ENCODE measurements at regions not wholly inside any gene's neighbourhood (a gene's known extent, or its start where the extent isn't known, plus 50 kb on each side); places are given as distances from the start of the nearest gene placed in this dataset.
A peak's percentile ranks its signal among the peaks of the same experiment; 100 is the strongest.

GRCh38 chr4:153154007-153154975, 50.0 kb upstream of the TRIM2 start:
- Histone ChIP-seq H3K27me3 (ENCODE audit: insufficient read depth, low read length) (no peaks in the 10 kb centered on the region), H3K79me1 (ENCODE audit: low read length) (peaks cover 3% of the 10 kb centered on the region), H3K14ac (ENCODE audit: low read length) (no peak overlapping the region), H2BK12ac (ENCODE audit: low read length) (no peak overlapping the region), H3K27ac (ENCODE audit: low read depth, low read length) (no peak overlapping the region), H3K9me3 (ENCODE audit: insufficient read depth, low read depth, low read length) (peaks cover 2% of the 10 kb centered on the region), H3K4me1 (ENCODE audit: control insufficient read depth in 1 of 2, insufficient read depth in 2 of 2, low read length in 2 of 2) (peaks cover 8 to 12% of the 10 kb centered on the region in 2 experiments), H2BK5ac (ENCODE audit: low read depth, low read length, poor library complexity) (no peak overlapping the region), H3K4ac (ENCODE audit: low read depth, low read length) (no peak overlapping the region), H4K8ac (ENCODE audit: low read depth, low read length) (no peak overlapping the region), H2BK120ac (ENCODE audit: insufficient read depth, low read length, poor library complexity) (no peak overlapping the region), H3K79me2 (ENCODE audit: control insufficient read depth, insufficient read depth, low read length, poor library complexity) (no peaks in the 10 kb centered on the region), H3K4me3 (ENCODE audit: low read depth, low read length) (no peak overlapping the region), H3K36me3 (ENCODE audit: control insufficient read depth in 1 of 2, insufficient read depth in 2 of 2, low read length in 2 of 2) (no peaks in the 10 kb centered on the region), H3K9ac (ENCODE audit: low read length) (no peak overlapping the region), H3K23ac (ENCODE audit: low read length) (no peak overlapping the region), H4K12ac (ENCODE audit: low read depth, low read length) (no peak overlapping the region), H2AFZ (ENCODE audit: insufficient read depth, low read length, poor library complexity) (no peak overlapping the region), H2AK5ac (ENCODE audit: low read length) (no peak overlapping the region), H4K91ac (ENCODE audit: low read depth, low read length) (no peak overlapping the region), H3K4me2 (ENCODE audit: low read length) (peak overlapping the region; percentile 83), H3K18ac (ENCODE audit: low read length) (no peak overlapping the region)
- WGBS (ENCODE audit: extremely low coverage, insufficient coverage, insufficient read length) = no CpG with 5 or more reads among the region's 15 CpGs
- DNase-seq = no peak
